GM23248 (cell line): ENCODE measurements at regions not wholly inside any gene's neighbourhood (a gene's known extent, or its start where the extent isn't known, plus 50 kb on each side); places are given as distances from the start of the nearest gene placed in this dataset.
A peak's percentile ranks its signal among the peaks of the same experiment; 100 is the strongest.

Experiments
- DNase-seq: peaks from one replicate; pipeline ENCODE4 v3.0.0-alpha.2; 2015
- H2AFZ ChIP-seq: fragments of 200-600 bp; sonication (generic); 2 replicates; pipeline ENCODE4 v1.6.1; 2016; ENCODE audit warnings: antibody characterized with exemption
- H3F3A ChIP-seq: fragments of 200-600 bp; sonication (generic); 2 replicates; pipeline ENCODE4 v1.6.1; 2016; ENCODE audit warnings: mild to moderate bottlenecking, antibody characterized with exemption, mixed run types; ENCODE audit not compliant: insufficient read depth
- H3K27ac ChIP-seq: fragments of 200-600 bp; sonication (generic); 2 replicates; pipeline ENCODE4 v1.5.1; 2016; ENCODE audit warnings: mild to moderate bottlenecking
- H3K27me3 ChIP-seq: fragments of 200-600 bp; sonication (generic); replicated peaks from 2 replicates; pipeline ENCODE4 v1.6.1; 2016; ENCODE audit warnings: mild to moderate bottlenecking; ENCODE audit not compliant: insufficient read depth
- H3K36me3 ChIP-seq: fragments of 200-600 bp; sonication (generic); 2 replicates; pipeline ENCODE4 v1.6.1; 2016; ENCODE audit warnings: low read depth, mild to moderate bottlenecking
- H3K4me1 ChIP-seq: fragments of 200-600 bp; sonication (generic); 2 replicates; pipeline ENCODE4 v1.6.1; 2016; ENCODE audit warnings: mild to moderate bottlenecking; ENCODE audit not compliant: insufficient read depth
- H3K4me2 ChIP-seq: fragments of 200-600 bp; sonication (generic); one replicate; pipeline ENCODE4 v1.6.1; 2016; ENCODE audit warnings: mild to moderate bottlenecking; ENCODE audit not compliant: unreplicated experiment
- H3K4me3 ChIP-seq: fragments of 200-600 bp; sonication (generic); 2 replicates; pipeline ENCODE4 v1.5.1; 2016; ENCODE audit warnings: mild to moderate bottlenecking
- H3K79me2 ChIP-seq: fragments of 200-600 bp; sonication (generic); 2 replicates; pipeline ENCODE4 v1.6.1; 2016; ENCODE audit warnings: mild to moderate bottlenecking; ENCODE audit not compliant: insufficient read depth
- H3K9ac ChIP-seq: fragments of 200-600 bp; sonication (generic); 2 replicates; pipeline ENCODE4 v1.6.1; 2016; ENCODE audit warnings: mild to moderate bottlenecking
- H3K9me2 ChIP-seq: fragments of 200-600 bp; sonication (generic); 2 replicates; pipeline ENCODE4 v1.6.1; 2016; ENCODE audit warnings: mixed run types, mild to moderate bottlenecking, moderate library complexity; ENCODE audit not compliant: insufficient read depth
- H3K9me3 ChIP-seq: fragments of 200-600 bp; sonication (generic); one replicate; pipeline ENCODE4 v1.6.1; 2017; ENCODE audit warnings: low read depth
- H4K20me1 ChIP-seq: fragments of 200-600 bp; sonication (generic); 2 replicates; pipeline ENCODE4 v1.6.0; 2016; ENCODE audit not compliant: insufficient read depth
- EZH2 ChIP-seq: fragments of 200-600 bp; sonication (generic); IDR thresholded peaks from 2 replicates; pipeline ENCODE4 v1.6.1; 2018; ENCODE audit warnings: antibody characterized with exemption, mild to moderate bottlenecking; ENCODE audit not compliant: insufficient read depth, poor library complexity, severe bottlenecking
- EZH2phosphoT487 ChIP-seq: fragments of 200-600 bp; sonication (generic); IDR thresholded peaks from 2 replicates; pipeline ENCODE4 v1.6.1; 2018; ENCODE audit warnings: antibody characterized with exemption, moderate library complexity, mild to moderate bottlenecking, low read depth; ENCODE audit not compliant: insufficient read depth
- WGBS, 2 experiments: methylation state at CpG; one replicate each; pipeline ENCODE4 v1.1.6; 2015 to 2017; ENCODE audit warnings: low lambda C conversion rate in 2 of 2, low coverage in 1 of 2; ENCODE audit errors: missing lambda C conversion rate in 2 of 2; 5-methylcytosine and 5-hydroxymethylcytosine counted together
- in situ Hi-C: fragments of 300-500 bp; cut with MboI; formaldehyde crosslinking; loops from 2 replicates; pipeline ENCODE4 v1.15.0; 2020

GRCh38 chr13:32828711-32829110 lies 187.5 kb upstream of the KL start:
- Histone ChIP-seq H3K9me3 (no peaks in the 10 kb centered on the region), H3K4me1 (peaks cover 29% of the 10 kb centered on the region), H3K36me3 (no peaks in the 10 kb centered on the region), H3K4me3 (no peak overlapping the region), H3K9ac (no peak overlapping the region), H2AFZ (no peak overlapping the region), H3F3A (peaks cover 14% of the 10 kb centered on the region), H3K4me2 (no peak overlapping the region), H3K27me3 (no peaks in the 10 kb centered on the region), H3K9me2 (no peaks in the 10 kb centered on the region), H3K79me2 (no peaks in the 10 kb centered on the region), H3K27ac (no peak overlapping the region), H4K20me1 (no peaks in the 10 kb centered on the region)
- no peak for TF ChIP-seq EZH2
- in situ Hi-C loops: no loop called here
- no peak for DNase-seq
- 97 to 100% methylated on average over 6 of the region's 6 CpGs for WGBS, 2 experiments

DNA sequence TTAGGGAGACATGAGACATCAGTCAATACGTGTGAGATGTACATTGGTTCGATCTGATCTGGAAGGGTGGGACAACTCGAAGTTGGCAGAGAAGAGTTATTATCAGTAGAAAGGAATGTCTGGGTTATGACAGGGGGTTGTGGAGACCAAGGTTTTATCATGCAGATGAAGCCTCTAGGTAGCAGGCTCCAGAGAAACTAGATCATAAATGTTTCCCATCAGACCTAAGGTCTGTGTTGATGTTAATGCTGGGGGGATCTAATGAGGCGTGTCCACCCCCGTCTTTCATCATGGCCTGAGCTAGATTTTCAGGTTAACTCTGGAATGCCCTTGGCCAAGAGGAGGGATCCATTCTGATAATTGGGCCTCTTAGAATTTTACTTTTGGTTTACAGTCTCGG lies 187.0 kb upstream of the KL start:
- 77 to 78% methylated on average over 6 of the region's 6 CpGs for WGBS, 2 experiments
- Histone ChIP-seq H3K4me3 (no peak overlapping the region), H3K79me2 (no peaks in the 10 kb centered on the region), H3K36me3 (no peaks in the 10 kb centered on the region), H4K20me1 (no peaks in the 10 kb centered on the region), H3K9ac (no peak overlapping the region), H3K9me3 (no peaks in the 10 kb centered on the region), H2AFZ (no peak overlapping the region), H3K27me3 (no peaks in the 10 kb centered on the region), H3K4me2 (no peak overlapping the region), H3K4me1 (peaks cover 29% of the 10 kb centered on the region), H3K27ac (no peak overlapping the region), H3F3A (peaks cover 14% of the 10 kb centered on the region), H3K9me2 (no peaks in the 10 kb centered on the region)
- DNase-seq: no peak
- TF ChIP-seq EZH2phosphoT487 (no peak), EZH2 (no peak)
- in situ Hi-C loops: no loop called here

GRCh38 chr13:32829676-32830335 lies 186.4 kb upstream of the KL start:
- H3K4me1 ChIP-seq: peaks cover 24% of the 10 kb centered on the region
- H3K9me3 ChIP-seq: no peaks in the 10 kb centered on the region
- TF ChIP-seq EZH2: no peak
- TF ChIP-seq EZH2phosphoT487: no peak
- H3K4me3 ChIP-seq: no peak overlapping the region
- H3K27ac ChIP-seq: no peak overlapping the region
- H3F3A ChIP-seq: peaks cover 13% of the 10 kb centered on the region
- H3K9me2 ChIP-seq: no peaks in the 10 kb centered on the region
- H3K36me3 ChIP-seq: no peaks in the 10 kb centered on the region
- H2AFZ ChIP-seq: no peak overlapping the region
- H3K9ac ChIP-seq: no peak overlapping the region
- in situ Hi-C loops: no loop called here
- WGBS, 2 experiments: 43 to 48% methylated on average over 8 of the region's 8 CpGs
- no peak overlapping the region for H3K4me2 ChIP-seq
- no peaks in the 10 kb centered on the region for H3K79me2 ChIP-seq
- no peaks in the 10 kb centered on the region for H4K20me1 ChIP-seq
- H3K27me3 ChIP-seq: no peaks in the 10 kb centered on the region
- DNase-seq: peak; percentile 74

- Histone ChIP-seq H4K20me1 (no peaks in the 10 kb centered on the region), H3F3A (peaks cover 6% of the 10 kb centered on the region), H3K79me2 (no peaks in the 10 kb centered on the region), H3K27me3 (no peaks in the 10 kb centered on the region), H3K9me2 (no peaks in the 10 kb centered on the region), H2AFZ (no peak overlapping the region), H3K4me1 (peaks cover 18% of the 10 kb centered on the region), H3K4me3 (no peak overlapping the region), H3K9ac (no peak overlapping the region), H3K36me3 (no peaks in the 10 kb centered on the region), H3K9me3 (no peaks in the 10 kb centered on the region), H3K27ac (no peak overlapping the region), H3K4me2 (no peak overlapping the region)
- in situ Hi-C loops: no loop called here
- DNase-seq: no peak
- WGBS, 2 experiments: 53 to 58% methylated on average over 10 of the region's 10 CpGs
- TF ChIP-seq EZH2phosphoT487: no peak
- TF ChIP-seq EZH2: no peak
Measured at GRCh38 chr13:32830336-32831031, 185.7 kb upstream of the KL start.
